ENCODE measurements at regions not wholly inside any gene's neighbourhood (a gene's known extent, or its start where the extent isn't known, plus 50 kb on each side); places are given as distances from the start of the nearest gene placed in this dataset.

GRCh38 chr6:169044381-169045230 lies 209.0 kb downstream of the THBS2 start:
- DNase-seq, result no peak

DNA sequence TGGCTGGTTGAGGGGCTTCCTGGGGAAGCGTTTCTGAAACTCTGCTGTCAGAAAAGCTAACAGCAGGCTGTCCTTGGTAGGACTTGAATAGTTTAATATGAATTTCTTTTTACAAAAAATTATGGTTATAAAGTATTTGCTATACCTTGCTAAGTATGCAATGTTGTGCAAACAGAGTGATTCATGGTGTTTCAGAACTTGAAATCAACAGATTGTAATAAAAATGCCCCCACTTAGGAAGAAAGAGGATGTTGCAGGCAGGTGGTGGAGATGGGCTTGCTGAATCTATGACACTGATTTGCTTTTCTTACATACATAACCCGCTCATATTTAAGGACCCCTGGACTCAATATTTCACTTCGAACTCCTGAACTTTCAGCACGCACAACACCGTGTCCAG lies 211.6 kb downstream of the THBS2 start:
- no peak for DNase-seq

DNA sequence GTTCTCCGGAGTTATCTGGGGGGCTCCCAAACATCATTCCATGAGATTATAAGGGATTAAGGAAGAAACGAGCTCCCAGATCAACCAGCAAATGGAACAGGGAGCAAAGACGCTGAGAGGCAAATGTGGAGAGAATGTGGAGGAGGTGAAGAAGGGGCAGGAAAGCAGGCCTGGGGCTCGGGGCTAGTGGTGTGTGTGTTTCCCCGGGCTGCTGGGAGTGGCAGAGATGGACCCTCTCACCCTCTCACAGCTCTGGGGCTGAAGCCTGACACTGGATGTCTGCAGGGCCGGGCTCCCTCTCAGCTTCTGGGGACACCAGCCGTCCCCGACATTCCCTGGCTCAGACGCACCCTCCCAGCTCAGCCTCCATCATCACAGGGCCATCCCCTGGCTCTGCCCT lies 212.6 kb downstream of the THBS2 start:
- no peak for DNase-seq

GRCh38 chr6:169038691-169039090 lies 215.0 kb downstream of the THBS2 start:
- DNase-seq, result no peak

DNA sequence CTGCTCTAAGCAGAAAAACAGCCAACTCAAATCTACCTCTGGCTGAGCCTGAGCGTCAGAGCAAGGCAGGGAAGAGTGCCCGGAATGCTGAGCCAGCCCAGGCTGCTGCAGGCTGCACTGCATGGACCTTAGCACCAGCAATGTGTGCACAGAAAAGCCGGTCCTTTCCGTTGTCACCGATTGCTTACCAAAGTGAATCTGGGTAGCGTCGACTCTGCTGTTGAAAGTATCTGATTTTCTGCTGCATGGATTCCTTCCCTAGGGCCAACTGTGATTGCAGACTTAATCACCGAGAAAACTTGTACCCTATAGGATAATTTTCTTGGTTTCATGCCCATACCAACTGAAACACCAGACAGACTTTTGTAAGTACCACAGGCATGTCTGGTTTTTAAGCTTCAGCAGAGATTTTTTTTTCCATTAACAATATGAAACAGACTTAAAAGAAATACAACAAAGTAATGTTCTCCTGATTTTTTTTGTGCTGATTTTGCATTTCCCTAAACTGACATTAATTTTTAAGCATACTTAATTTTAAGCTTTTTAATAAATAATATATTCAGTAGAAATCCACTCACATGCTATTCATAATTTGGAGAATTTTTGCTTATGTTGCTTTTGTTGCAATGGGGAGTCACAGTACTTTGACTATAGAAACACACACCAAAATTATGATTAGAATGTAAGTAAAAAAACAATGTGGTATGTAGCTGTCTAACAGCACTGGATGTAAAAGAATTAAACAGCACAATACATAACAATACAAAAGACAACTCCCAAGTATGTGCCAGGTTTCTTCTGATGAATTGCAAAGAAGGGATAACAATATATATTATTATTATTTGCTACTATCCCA lies 218.0 kb downstream of the THBS2 start:
- DNase-seq, result peak; percentile 69

DNA sequence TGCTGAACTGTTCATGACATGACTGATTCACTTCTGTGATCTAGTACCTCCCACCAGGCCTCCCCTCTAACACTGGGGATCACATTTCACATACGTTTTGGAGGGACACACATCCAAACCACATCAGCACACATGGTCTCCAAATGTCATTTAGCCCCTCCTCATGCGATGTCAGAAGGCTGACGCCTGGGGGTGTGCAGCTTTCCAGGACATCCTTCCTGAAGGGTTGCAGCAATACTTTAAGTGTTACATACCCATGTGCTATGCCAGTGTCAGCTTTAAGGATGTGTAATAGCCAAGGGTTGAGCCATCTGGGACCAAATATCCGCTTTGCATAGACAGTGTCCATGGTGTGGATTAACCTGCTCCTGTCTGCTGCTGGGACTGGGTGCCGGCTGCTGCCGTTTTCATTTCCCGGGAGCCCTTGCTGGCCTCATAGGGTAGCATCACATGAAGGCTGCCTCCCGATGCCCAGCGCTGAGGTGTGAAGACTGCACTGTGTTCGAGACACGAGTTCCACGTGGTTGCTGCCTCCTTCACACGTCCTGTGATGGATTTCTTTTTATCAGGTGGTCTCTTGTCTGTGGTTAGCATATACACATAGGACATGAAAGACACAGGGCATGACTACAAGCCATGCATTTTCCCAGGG lies 219.0 kb downstream of the THBS2 start:
- DNase-seq, result peak; percentile 53

DNA sequence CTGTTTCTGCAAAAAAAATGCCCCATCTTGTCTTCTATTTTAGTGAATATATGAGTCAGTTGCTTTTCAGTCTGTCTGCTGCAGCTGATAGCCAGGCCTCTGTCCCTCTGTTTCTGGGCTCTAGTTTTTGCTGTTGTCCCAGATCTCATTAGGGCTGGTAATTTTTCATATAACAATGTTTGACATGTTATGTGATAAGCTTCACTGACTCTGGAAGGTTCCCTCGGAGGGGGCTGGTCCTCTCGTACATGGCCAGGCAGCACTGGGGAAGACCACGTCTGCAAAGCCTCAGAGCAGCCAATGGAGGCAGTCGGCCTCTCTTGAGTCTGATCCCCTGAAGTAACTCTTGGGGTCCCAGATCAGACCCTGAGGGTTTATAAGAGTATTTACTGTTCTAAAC lies 223.8 kb downstream of the THBS2 start:
- DNase-seq, result no peak

- no peak for DNase-seq
These were observed 225.3 kb downstream of the THBS2 start for GRCh38 chr6:169028343-169028742.

DNA sequence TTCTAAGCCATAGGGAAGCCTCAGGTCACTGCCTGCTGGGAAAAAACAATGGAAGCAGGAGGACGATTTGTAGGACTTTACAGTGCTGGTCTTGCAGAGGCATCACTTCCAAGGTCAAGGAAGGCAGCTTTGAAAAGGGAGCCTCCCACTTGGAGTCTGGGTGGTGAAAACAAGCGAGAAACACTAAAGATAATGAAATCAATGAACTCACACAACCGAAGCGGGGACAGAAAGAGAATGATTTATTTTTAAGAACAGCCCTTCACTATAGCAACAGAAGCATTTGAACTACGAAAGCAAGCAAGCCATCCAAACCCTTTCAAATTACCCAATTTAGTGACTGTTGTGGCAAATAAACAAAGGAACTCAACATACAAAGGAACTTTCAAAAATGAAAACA lies 227.5 kb downstream of the THBS2 start:
- no peak for DNase-seq

- no peak for DNase-seq
These were observed 229.5 kb downstream of the THBS2 start for GRCh38 chr6:169024047-169024660.

GRCh38 chr6:169023161-169023874 lies 230.3 kb downstream of the THBS2 start:
- DNase-seq, result no peak

- no peak for DNase-seq
These were observed 231.6 kb downstream of the THBS2 start for GRCh38 chr6:169022079-169022478.

- no peak for DNase-seq
These were observed 232.8 kb downstream of the THBS2 start for GRCh38 chr6:169020821-169021220.

- DNase-seq, result no peak
These were observed 233.7 kb downstream of the THBS2 start for GRCh38 chr6:169019727-169020491.

DNA sequence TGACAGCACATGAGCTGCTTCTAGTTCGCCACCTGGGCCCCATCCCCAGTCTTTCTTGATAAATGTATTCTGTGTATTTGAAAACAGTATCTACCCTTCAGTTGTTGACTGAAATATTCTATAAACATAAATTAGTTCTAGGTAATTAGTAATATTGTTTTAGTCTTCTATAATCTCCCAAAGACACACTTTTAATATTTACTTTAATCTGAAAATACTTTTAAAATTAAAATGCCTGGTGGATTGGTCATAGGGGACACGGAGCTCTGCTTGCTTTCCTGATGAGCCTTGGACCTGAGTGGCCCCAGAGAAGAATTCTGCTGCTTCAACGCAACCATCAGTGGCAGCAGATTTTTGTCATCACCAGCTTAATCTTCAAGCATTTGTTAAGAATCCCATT lies 234.5 kb downstream of the THBS2 start:
- no peak for DNase-seq

- no peak for DNase-seq
These were observed 236.9 kb downstream of the THBS2 start for GRCh38 chr6:169016758-169017157.

GRCh38 chr6:169014211-169015197 lies 239.1 kb downstream of the THBS2 start:
- no peak for DNase-seq

DNA sequence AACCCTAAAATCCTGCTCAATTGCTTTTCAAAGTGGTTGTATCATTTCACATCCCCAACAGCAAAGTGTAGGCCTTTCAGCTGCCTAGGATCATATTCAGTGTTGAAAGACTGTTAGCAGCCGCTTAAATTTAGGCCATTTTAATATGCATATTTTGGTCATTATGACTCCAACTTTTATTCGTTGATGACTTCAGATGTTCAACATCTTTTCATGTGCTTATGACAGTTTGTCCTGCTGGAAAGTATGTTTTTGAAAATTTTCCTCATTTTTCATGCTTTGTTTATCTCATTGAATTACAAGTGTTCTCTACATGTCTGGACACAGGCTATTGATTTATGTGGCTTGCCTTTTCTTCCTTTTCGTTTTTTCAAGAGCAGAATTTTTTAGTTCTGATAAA lies 244.0 kb downstream of the THBS2 start:
- no peak for DNase-seq

DNA sequence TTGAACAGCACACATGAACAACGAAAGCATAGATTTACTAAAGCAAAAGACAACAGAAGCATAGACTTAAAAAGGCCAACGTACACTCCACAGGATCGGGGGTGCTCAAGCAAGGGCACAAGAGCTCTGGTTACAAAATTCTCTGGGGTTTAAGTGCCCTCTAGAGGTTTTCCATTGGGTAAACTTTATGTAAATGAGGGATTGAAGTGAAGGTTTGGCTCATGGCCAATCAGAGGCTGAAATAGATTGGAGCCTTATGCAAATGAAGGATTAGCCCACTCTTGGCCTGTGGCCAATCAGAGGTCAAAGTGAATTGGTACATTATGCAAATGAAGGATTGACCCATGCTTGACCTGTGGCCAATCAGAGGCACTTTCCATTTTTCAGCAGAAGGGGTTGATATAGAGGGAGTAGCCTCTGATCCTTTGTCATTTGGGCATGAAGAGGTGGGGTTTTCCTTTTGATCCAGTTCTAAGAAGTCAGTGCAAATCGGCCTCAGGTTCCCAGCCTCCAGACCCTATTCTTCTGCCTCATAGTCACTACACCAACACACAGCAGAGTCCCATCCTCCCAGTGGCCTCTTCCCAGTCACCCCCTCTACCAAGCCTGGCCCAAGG lies 244.9 kb downstream of the THBS2 start:
- DNase-seq, result no peak

GRCh38 chr6:169005166-169005565 lies 248.5 kb downstream of the THBS2 start:
- DNase-seq, result no peak
